COR-L47 (cell line): ENCODE measurements at regions not wholly inside any gene's neighbourhood (a gene's known extent, or its start where the extent isn't known, plus 50 kb on each side); places are given as distances from the start of the nearest gene placed in this dataset.
"Not testable (repeated sequence)": the region's sequence is repeated elsewhere in the genome, so short reads cannot be mapped to it uniquely, and the experiment has no call there.

Experiments used
- DNase-seq: peaks from one replicate; lab custom pipeline; 2025; lab: John Stamatoyannopoulos, UW

GRCh38 chr15:87722941-87723691, 533.4 kb downstream of the NTRK3 start:
- no peak for DNase-seq

- no peak for DNase-seq
Measured at GRCh38 chr15:87720235-87720634, 536.3 kb downstream of the NTRK3 start.

- no peak for DNase-seq
Measured at GRCh38 chr15:87716422-87716821, 540.1 kb downstream of the NTRK3 start.

GRCh38 chr15:87715252-87715651, 541.3 kb downstream of the NTRK3 start:
- DNase-seq = no peak

- DNase-seq = no peak
Measured at GRCh38 chr15:87713475-87713879, 543.1 kb downstream of the NTRK3 start.

- DNase-seq = no peak
Measured at GRCh38 chr15:87712211-87712610, 544.3 kb downstream of the NTRK3 start.

GRCh38 chr15:87711026-87711425, 545.5 kb downstream of the NTRK3 start:
- no peak for DNase-seq

GRCh38 chr15:87710406-87710805, 546.1 kb downstream of the NTRK3 start:
- no peak for DNase-seq

- no peak for DNase-seq
Measured at GRCh38 chr15:87707566-87708130, 548.9 kb downstream of the NTRK3 start.

GRCh38 chr15:87707071-87707470, 549.5 kb downstream of the NTRK3 start:
- no peak for DNase-seq

GRCh38 chr15:87706001-87706400, 550.5 kb downstream of the NTRK3 start:
- no peak for DNase-seq

GRCh38 chr15:87704276-87704675, 552.3 kb downstream of the NTRK3 start:
- no peak for DNase-seq

GRCh38 chr15:87703327-87704111, 553.0 kb downstream of the NTRK3 start:
- no peak for DNase-seq

GRCh38 chr15:87702270-87702669, 554.3 kb downstream of the NTRK3 start:
- no peak for DNase-seq

- DNase-seq = not testable (repeated sequence)
Measured at GRCh38 chr15:87698467-87698866, 558.1 kb downstream of the NTRK3 start.

GRCh38 chr15:87689716-87690115, 566.8 kb downstream of the NTRK3 start:
- no peak for DNase-seq

- DNase-seq = no peak
Measured at GRCh38 chr15:87687523-87687870, 569.0 kb downstream of the NTRK3 start.

GRCh38 chr15:87686841-87687522, 569.6 kb downstream of the NTRK3 start:
- DNase-seq = no peak

- DNase-seq = no peak
Measured at GRCh38 chr15:87686339-87686738, 570.2 kb downstream of the NTRK3 start.

- DNase-seq = no peak
Measured at GRCh38 chr15:87682527-87682926, 574.0 kb downstream of the NTRK3 start.

- DNase-seq = no peak
Measured at GRCh38 chr15:87681104-87681503, 575.4 kb downstream of the NTRK3 start.

GRCh38 chr15:87680208-87680607, 576.3 kb downstream of the NTRK3 start:
- DNase-seq = no peak

- no peak for DNase-seq
Measured at GRCh38 chr15:87675271-87675670, 581.3 kb downstream of the NTRK3 start.
